HepG2 (cell line): ENCODE measurements at regions not wholly inside any gene's neighbourhood (a gene's known extent, or its start where the extent isn't known, plus 50 kb on each side); places are given as distances from the start of the nearest gene placed in this dataset.
"Not testable (repeated sequence)": the region's sequence is repeated elsewhere in the genome, so short reads cannot be mapped to it uniquely, and the experiment has no call there.

Source experiments
- ATAC-seq: fragments of 200-7000 bp; cut with Tn5 transposase; 3 replicates; pipeline ENCODE4 v1.9.1; 2020; ENCODE audit warnings: mild to moderate bottlenecking, moderate library complexity
- BruUV-seq: library from RNA; stranded (reverse); fragments of 400-500 nt; replicated peaks from 2 replicates; lab custom pipeline; 2021; lab: Mats Ljungman, UMichigan
- CTCF ChIA-PET: fragments of 300-600 bp; formaldehyde crosslinking; extraction: SDS; loops from one replicate; lab custom pipeline; 2021; ENCODE audit warnings: low total read pairs, inconsistent platforms, low intra/inter-chr PET ratio; lab: Yijun Ruan, JAX
- POLR2A ChIA-PET: fragments of 350-600 bp; sonication (Branson Sonifier 250); formaldehyde crosslinking; loops from one replicate; lab custom pipeline; 2020; ENCODE audit warnings: antibody characterized with exemption, inconsistent platforms; lab: Yijun Ruan, JAX
- DNase-seq: peaks from one replicate; pipeline ENCODE4 v3.0.0-alpha.2; 2015; ENCODE audit warnings: low spot score
- FAIRE-seq: peaks from 3 replicates; lab custom pipeline; 2011; peaks lifted over from hg19 to GRCh38; lab: Jason Lieb, UNC
- H2AFZ ChIP-seq: one replicate; pipeline ENCODE4 v1.6.1; 2011; ENCODE audit warnings: low read length, inconsistent platforms
- H3K27ac ChIP-seq: fragments of 300-600 bp; 3 replicates; pipeline ENCODE4 v1.8.0; 2011; ENCODE audit warnings: mixed run types, mild to moderate bottlenecking, mixed read lengths, low read length, inconsistent platforms; ENCODE audit not compliant: insufficient read depth; ENCODE audit errors: extremely low read length
- H3K27me3 ChIP-seq, 2 experiments: fragments of 200-600 bp in 1 of 2; 2 replicates in 1 of 2; 3 replicates in 1 of 2; pipeline versions ENCODE4 v1.6.0 to v1.8.0; 2011; ENCODE audit warnings: low read length in 2 of 2, mild to moderate bottlenecking in 2 of 2, moderate library complexity in 2 of 2, inconsistent platforms in 1 of 2; ENCODE audit not compliant: insufficient read depth in 2 of 2, control insufficient read depth in 1 of 2
- H3K36me3 ChIP-seq, 2 experiments: fragments of 200-600 bp in 1 of 2; replicated peaks in 1 of 2; 2 replicates in 1 of 2; 3 replicates in 1 of 2; pipeline versions ENCODE4 v1.5.1 to v1.8.0; 2011; ENCODE audit warnings: low read length in 2 of 2, inconsistent platforms in 1 of 2; ENCODE audit not compliant: insufficient read depth in 2 of 2, control insufficient read depth in 1 of 2
- H3K4me1 ChIP-seq: 2 replicates; pipeline ENCODE4 v1.5.1; 2012; ENCODE audit warnings: low read length, inconsistent platforms; ENCODE audit not compliant: insufficient read depth
- H3K4me2 ChIP-seq: 2 replicates; pipeline ENCODE4 v1.6.0; 2011; ENCODE audit warnings: low read depth, low read length, inconsistent platforms
- H3K4me3 ChIP-seq, 3 experiments: fragments of 200-600 bp in 1 of 3; sonication (generic), shearing (Covaris generic) in 1 of 3; replicated peaks in 1 of 3; 2 replicates each; pipeline ENCODE4 v1.5.1; 2011 to 2016; ENCODE audit warnings: low read length in 3 of 3, inconsistent platforms in 2 of 3, low read depth in 2 of 3, mild to moderate bottlenecking in 2 of 3, control low read depth in 1 of 3, mixed read lengths in 1 of 3; ENCODE audit not compliant: insufficient read depth in 1 of 3
- H3K79me2 ChIP-seq: one replicate; pipeline ENCODE4 v1.6.1; 2011; ENCODE audit warnings: low read length, inconsistent platforms; ENCODE audit not compliant: insufficient read depth
- H3K9ac ChIP-seq: 2 replicates; pipeline ENCODE4 v1.6.0; 2011; ENCODE audit warnings: mild to moderate bottlenecking, low read depth, low read length, inconsistent platforms; ENCODE audit not compliant: insufficient read depth
- H3K9me3 ChIP-seq: 2 replicates; pipeline ENCODE4 v1.5.1; 2012; ENCODE audit warnings: mild to moderate bottlenecking, low read length
- H4K20me1 ChIP-seq: 2 replicates; pipeline ENCODE4 v1.6.0; 2011; ENCODE audit warnings: inconsistent platforms, mild to moderate bottlenecking, low read length, moderate library complexity; ENCODE audit not compliant: insufficient read depth
- BRCA1 ChIP-seq: sonication (generic); formaldehyde crosslinking; IDR thresholded peaks from 2 replicates; pipeline ENCODE4 v1.4.0; 2020; ENCODE audit warnings: missing genetic modification reagents
- SYNCRIP ChIP-seq: fragments of 200-400 bp; formaldehyde crosslinking; IDR thresholded peaks from 2 replicates; pipeline ENCODE4 v1.6.1; 2018; ENCODE audit warnings: mild to moderate bottlenecking, low read depth, low read length; ENCODE audit not compliant: insufficient read depth
- TSC22D2 ChIP-seq: sonication (generic); formaldehyde crosslinking; IDR thresholded peaks from 2 replicates; pipeline ENCODE4 v1.5.1; 2020; ENCODE audit warnings: missing genetic modification reagents, mild to moderate bottlenecking, borderline replicate concordance
- ZNF253 ChIP-seq: sonication (generic); formaldehyde crosslinking; IDR thresholded peaks from 2 replicates; pipeline ENCODE4 v1.8.0; 2022; ENCODE audit warnings: mild to moderate bottlenecking, missing genetic modification reagents, borderline replicate concordance
- WGBS: methylation state at CpG from one replicate; pipeline ENCODE4 v1.1.6; 2017; ENCODE audit warnings: low lambda C conversion rate; 5-methylcytosine and 5-hydroxymethylcytosine counted together
- in situ Hi-C: cut with HindIII; loops from 2 replicates; pipeline ENCODE4 v1.10.0; 2017; ENCODE audit warnings: low pct_unique_long_range_greater_than_20kb; ENCODE audit not compliant: extremely low pct_ligation_motif_present
- intact Hi-C: fragments of 100-400 bp; cut with micrococcal nuclease; formaldehyde crosslinking; loops from one replicate; pipeline ENCODE4 v1.10.0; 2022; ENCODE audit not compliant: unreplicated experiment

DNA sequence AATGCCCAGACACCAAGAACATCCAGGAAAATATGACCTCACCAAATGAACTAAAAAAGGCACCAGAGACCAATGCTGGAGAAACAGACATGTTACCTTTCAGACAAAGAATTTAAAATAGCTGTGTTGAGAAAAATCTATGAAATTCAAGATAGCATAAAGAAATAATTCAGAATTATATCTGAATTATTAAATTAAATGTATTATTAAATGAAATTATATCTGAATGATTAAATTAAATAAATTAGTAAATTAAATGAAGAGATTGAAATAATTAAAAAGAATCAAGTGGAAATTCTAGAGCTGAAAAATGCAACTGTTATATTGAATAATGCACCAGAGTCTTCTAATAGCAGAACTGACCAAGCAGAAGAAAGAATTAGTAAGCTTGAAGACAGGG, 279.2 kb upstream of the SATB1 start (continued):
- TF ChIP-seq ZNF253 (CRISPR knock-in tag): no peak

DNA sequence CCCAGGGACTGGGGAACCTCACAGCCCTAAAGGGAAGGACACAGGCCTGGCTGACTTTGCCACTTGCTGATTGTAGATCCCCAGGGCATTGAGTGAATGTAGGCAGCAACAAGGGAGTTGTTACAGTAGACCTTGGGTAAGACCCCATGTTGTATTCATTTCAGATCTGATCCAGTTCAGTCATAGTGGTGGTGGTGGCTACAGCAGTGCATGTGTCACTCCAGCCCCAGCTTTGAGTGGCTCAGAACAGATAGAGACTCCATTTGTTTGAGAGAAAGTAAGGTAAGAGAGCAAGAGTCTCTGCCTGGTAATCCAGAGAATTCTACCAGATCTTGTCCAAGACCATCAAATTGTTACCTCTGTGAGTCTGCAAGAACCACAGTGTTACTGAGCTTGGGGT, 278.7 kb upstream of the SATB1 start:
- ATAC-seq (no peak), DNase-seq (no peak), FAIRE-seq (no peak)
- no peaks in the 10 kb centered on the region for H3K36me3 ChIP-seq
- in situ Hi-C loops (no loop called here), intact Hi-C loops (no loop called here)
- no TSS peak for BruUV-seq
- no peak for TF ChIP-seq TSC22D2 (CRISPR knock-in tag)
- TF ChIP-seq SYNCRIP: no peak
- TF ChIP-seq BRCA1 (CRISPR knock-in tag): no peak
- H4K20me1 ChIP-seq: no peaks in the 10 kb centered on the region
- H3K9ac ChIP-seq: no peak overlapping the region
- no peak overlapping the region for H3K27ac ChIP-seq
- no peak overlapping the region for H3K4me2 ChIP-seq
- CTCF ChIA-PET: no interaction called here
- no peaks in the 10 kb centered on the region for H3K79me2 ChIP-seq
- H2AFZ ChIP-seq: no peak overlapping the region
- POLR2A ChIA-PET: no interaction called here
- no peak overlapping the region for H3K4me3 ChIP-seq
- H3K4me1 ChIP-seq: no peaks in the 10 kb centered on the region
- H3K9me3 ChIP-seq: peaks cover 55% of the 10 kb centered on the region
- H3K27me3 ChIP-seq: no peaks in the 10 kb centered on the region

DNA sequence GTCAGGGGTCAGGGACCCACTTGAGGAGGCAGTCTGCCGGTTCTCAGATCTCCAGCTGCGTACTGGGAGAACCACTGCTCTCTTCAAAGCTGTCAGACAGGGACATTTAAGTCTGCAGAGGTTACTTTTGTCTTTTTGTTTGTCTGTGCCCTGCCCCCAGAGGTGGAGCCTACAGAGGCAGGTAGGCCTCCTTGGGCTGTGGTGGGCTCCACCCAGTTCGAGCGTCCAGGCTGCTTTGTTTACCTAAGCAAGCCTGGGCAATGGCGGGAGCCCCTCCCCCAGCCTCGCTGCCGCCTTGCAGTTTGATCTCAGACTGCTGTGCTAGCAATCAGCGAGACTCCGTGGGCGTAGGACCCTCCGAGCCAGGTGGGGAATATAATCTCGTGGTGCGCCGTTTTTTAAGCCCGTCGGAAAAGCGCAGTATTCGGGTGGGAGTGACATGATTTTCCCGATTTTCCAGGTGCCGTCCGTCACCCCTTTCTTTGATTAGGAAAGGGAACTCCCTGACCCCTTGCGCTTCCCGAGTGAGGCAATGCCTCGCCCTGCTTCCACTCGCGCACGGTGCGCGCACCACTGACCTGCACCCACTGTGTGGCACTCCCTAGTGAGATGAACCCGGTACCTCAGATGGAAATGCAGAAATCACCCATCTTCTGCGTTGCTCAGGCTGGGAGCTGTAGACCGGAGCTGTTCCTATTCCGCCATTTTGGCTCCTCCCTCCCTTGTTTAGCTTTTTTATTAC, 268.6 kb upstream of the SATB1 start:
- H3K4me2 ChIP-seq, H3K4me3 ChIP-seq, H3K27me3 ChIP-seq, H4K20me1 ChIP-seq, BruUV-seq, H3K9ac ChIP-seq, H3K4me1 ChIP-seq, CTCF ChIA-PET, H3K9me3 ChIP-seq, FAIRE-seq, POLR2A ChIA-PET, intact Hi-C loops, H3K36me3 ChIP-seq, ATAC-seq, in situ Hi-C loops, H2AFZ ChIP-seq, H3K27ac ChIP-seq, H3K79me2 ChIP-seq, DNase-seq: not testable (repeated sequence)
- WGBS: 41% methylated on average over 28 of the region's 33 CpGs
